Fibroblast of pulmonary artery (primary cell): ENCODE measurements at regions not wholly inside any gene's neighbourhood (a gene's known extent, or its start where the extent isn't known, plus 50 kb on each side); places are given as distances from the start of the nearest gene placed in this dataset.
"Not testable (repeated sequence)": the region's sequence is repeated elsewhere in the genome, so short reads cannot be mapped to it uniquely, and the experiment has no call there.

Source experiments
- DNase-seq: peaks from one replicate; pipeline ENCODE4 v3.0.0-alpha.2; 2010; ENCODE audit warnings: low read depth
- H3K4me3 ChIP-seq: replicated peaks from 2 replicates; pipeline ENCODE4 v1.5.1; 2011; ENCODE audit warnings: low read depth, mild to moderate bottlenecking, control low read depth, low read length, moderate library complexity
- TF ChIP-seq, protein P1 (sequence below): IDR thresholded peaks from 2 replicates; pipeline ENCODE4 v1.5.1; 2011; ENCODE audit warnings: mild to moderate bottlenecking, control low read depth, low read length, inconsistent platforms; ENCODE audit errors: missing control alignments

DNA sequence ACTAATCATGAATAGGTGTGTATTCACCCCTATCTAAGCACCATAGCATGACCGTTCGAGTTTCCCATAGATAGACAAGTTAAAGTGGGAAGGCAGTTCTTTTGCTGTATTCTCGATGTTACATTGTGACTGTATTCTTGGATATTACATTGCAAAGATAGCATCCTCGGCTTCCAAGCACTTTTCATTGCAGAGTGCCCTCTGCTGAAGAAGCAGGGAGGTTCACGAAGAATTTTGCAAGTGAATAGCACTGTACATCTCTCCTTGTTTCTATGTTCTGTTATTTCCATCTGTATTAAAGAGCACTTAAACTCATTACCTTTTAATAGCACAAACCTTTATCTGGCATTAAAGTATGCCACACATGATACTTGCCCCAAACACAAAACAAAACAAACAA lies 426.7 kb upstream of the ARX start:
- no peak overlapping the region for H3K4me3 ChIP-seq
- peak; percentile 0 for DNase-seq
- TF ChIP-seq, protein P1, sequence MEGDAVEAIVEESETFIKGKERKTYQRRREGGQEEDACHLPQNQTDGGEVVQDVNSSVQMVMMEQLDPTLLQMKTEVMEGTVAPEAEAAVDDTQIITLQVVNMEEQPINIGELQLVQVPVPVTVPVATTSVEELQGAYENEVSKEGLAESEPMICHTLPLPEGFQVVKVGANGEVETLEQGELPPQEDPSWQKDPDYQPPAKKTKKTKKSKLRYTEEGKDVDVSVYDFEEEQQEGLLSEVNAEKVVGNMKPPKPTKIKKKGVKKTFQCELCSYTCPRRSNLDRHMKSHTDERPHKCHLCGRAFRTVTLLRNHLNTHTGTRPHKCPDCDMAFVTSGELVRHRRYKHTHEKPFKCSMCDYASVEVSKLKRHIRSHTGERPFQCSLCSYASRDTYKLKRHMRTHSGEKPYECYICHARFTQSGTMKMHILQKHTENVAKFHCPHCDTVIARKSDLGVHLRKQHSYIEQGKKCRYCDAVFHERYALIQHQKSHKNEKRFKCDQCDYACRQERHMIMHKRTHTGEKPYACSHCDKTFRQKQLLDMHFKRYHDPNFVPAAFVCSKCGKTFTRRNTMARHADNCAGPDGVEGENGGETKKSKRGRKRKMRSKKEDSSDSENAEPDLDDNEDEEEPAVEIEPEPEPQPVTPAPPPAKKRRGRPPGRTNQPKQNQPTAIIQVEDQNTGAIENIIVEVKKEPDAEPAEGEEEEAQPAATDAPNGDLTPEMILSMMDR = no peak

DNA sequence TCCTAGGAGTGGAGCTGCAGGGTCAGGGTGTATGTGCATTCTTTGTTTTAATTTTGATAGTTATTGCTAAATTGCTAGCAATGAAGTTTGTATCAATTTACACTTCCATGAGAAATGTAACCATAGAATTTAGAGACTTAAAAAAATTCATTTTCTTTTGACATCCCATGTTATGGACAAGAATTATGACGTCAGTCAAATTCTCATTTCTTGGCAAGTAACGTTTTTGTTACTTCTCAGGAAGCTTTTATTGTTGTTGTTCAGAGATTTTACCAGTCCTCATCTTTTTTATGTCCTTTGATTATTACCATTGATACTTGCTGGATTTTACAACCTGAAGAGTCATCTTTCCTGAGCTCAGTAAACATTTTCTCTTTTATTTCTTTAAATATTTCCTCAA lies 417.5 kb upstream of the ARX start:
- no peak for DNase-seq
- H3K4me3 ChIP-seq = no peak overlapping the region
- TF ChIP-seq, protein P1 = no peak

DNA sequence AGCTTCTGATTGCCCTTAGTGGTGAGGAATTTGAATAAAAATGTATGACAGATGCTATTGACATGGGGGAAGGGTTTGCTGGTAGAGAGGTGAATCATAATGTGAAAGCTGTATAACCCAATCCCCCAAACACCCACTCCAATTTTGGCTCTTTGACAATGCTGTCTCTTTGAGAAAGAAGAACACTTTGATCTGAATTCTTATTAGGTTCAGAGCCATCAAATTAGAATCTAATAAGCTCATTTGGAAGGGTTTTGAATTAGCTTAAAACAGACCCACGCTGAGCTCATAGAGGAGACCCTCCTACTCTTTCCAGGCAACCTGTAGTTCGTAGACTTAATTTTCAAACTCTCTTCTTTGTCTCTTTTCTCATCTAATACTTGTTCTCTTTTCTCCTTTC lies 416.6 kb upstream of the ARX start:
- no peak for DNase-seq
- H3K4me3 ChIP-seq = no peak overlapping the region
- TF ChIP-seq, protein P1 = no peak

DNA sequence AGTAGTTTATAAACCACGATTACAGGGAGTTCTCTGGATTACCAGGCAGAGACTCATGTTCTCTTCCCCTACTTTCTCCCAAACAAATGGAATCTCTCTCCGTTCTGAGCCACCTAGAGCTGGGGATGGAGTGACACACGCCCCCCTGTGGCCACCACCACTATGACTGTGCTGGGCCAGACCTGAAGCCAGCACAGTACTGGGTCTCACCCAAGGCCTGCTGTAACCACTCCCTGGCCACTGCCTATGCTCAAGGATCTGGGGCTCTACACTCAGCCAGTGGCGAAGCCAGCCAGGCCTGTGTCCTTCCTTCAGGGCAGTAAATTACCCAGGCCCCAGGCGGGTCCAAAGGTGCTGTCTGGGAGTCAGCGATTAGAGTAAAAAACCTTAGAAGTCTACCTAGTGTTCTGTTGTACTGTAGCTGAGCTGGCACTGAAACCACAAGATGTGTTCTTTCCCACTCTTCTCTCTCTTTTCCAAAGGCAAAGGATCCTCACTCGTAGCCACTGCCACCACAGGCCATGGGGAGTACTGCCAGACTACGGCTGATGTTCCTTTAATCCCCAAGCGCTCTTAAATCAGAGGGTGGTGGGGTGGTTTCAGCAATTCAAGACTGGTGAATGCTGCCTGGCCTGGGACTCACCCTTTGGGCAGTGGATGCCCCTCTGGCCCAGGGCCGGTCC lies 412.2 kb upstream of the ARX start:
- no peak for DNase-seq
- TF ChIP-seq, protein P1 = no peak
- no peak overlapping the region for H3K4me3 ChIP-seq

DNA sequence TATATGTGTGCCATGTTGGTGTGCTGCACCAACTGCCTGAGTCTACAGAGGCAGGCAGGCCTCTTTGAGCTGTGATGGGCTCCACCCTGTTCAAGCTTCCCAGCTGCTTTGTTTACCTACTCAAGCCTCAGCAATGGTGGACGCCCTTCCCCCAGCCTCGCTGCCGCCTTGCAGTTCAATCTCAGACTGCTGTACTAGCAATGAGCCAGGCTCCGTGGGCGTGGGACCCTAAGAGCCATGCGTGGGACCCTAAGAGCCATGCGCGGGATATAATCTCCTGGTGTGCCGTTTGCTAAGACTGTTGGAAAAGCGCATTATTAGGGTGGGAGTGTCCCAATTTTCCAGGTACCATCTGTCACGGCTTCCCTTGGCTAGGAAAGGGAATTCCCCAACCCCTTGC lies 388.4 kb upstream of the ARX start:
- not testable (repeated sequence) for H3K4me3 ChIP-seq, DNase-seq

DNA sequence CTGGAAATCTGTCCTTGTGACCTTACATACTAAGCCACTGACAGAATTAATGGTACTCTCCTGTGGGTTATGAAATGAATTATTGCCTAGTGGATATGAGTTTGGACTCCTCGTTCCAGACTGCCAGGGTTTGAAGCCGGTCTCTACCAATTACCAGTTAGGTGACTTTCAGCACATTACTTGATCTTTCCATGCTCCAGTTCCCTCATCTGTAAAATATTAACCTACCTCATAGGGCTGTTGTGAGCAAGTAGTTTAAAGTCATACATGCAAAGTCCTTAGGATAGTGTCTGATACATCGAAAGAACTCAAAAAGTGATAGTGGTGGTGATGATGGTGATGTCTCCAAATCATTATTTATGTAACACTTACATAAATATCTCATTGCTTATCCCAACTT lies 373.5 kb upstream of the ARX start:
- DNase-seq = no peak
- TF ChIP-seq, protein P1 = no peak
- H3K4me3 ChIP-seq = no peak overlapping the region

DNA sequence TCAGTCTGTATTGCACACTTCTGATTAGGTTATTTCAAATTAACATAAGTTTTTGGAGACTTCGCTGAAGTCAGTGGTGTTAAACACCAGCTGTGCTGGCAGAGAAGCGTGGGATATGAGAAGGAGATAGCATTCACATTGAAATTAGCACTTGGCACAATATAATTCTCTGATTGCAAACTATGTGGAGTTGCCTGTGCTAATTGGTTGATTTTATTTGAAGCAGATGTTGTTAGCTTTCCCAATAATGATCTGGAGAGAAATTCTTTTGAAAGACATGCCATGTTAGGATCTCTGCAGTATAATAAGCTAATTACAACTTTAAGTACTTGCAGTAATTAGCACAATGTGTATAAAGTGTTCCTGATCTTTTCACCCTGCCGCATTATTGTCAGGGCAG lies 367.4 kb upstream of the ARX start:
- TF ChIP-seq, protein P1 = no peak
- H3K4me3 ChIP-seq = no peak overlapping the region
- DNase-seq = no peak

DNA sequence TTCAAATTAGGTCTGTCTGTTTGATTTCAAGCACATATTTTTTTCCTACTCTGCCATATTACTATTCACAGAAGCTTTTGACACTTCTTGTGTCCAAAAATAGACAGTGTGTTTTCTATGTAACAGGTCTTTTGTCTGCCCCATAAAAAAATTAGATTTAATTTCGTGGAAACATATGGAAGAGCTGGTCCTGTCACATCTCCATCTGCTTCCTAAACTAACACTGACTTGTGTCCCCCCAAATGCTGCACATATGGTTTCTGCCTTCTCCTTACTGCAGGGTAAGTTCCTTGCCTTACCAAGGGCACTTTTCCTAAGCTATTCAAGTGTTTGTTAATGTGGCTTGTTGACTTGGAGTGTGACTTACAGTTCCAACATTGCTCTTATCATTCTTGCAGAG lies 340.7 kb upstream of the ARX start:
- no peak overlapping the region for H3K4me3 ChIP-seq
- DNase-seq = no peak
- TF ChIP-seq, protein P1 = no peak
